ENCODE measurements at regions not wholly inside any gene's neighbourhood (a gene's known extent, or its start where the extent isn't known, plus 50 kb on each side); places are given as distances from the start of the nearest gene placed in this dataset.

DNA sequence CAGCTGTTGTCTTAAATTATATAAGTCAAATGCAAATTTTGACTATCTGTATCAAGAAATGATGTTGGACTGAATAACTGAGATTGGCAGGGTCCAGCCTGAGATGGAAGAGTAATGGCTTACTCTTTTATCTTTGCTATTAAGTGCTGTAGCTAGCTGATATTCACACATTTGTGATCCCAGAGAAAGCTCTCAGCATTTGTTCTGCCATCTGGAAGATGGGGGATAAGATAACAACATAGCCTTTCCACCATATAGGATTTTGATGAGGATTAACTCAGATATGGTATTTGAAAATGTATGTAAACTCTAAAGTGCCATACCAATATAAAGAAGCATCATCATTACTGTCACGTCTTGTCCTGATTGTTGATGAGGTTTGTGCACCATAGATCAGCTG lies 1063.2 kb upstream of the TENM4 start:
- H3K9ac ChIP-seq (ENCODE audit: low read length in 5 of 5) = no peak overlapping the region
- H3K4me1 ChIP-seq (ENCODE audit: control insufficient read depth in 5 of 5, insufficient read depth in 5 of 5, low read length in 5 of 5) = no peaks in the 10 kb centered on the region
- no peaks in the 10 kb centered on the region for H3K9me3 ChIP-seq (ENCODE audit: control insufficient read depth in 5 of 5, low read length in 5 of 5)
- no peak overlapping the region for H3K4me3 ChIP-seq (ENCODE audit: low read depth in 1 of 5, low read length in 5 of 5)
- H3K36me3 ChIP-seq (ENCODE audit: control insufficient read depth in 5 of 5, insufficient read depth in 5 of 5, low read length in 5 of 5) = no peaks in the 10 kb centered on the region
- H3K27ac ChIP-seq (ENCODE audit: low read depth, low read length) = no peak overlapping the region
- H3K27me3 ChIP-seq (ENCODE audit: control insufficient read depth in 5 of 5, insufficient read depth in 4 of 5, low read length in 5 of 5) = no peaks in the 10 kb centered on the region

DNA sequence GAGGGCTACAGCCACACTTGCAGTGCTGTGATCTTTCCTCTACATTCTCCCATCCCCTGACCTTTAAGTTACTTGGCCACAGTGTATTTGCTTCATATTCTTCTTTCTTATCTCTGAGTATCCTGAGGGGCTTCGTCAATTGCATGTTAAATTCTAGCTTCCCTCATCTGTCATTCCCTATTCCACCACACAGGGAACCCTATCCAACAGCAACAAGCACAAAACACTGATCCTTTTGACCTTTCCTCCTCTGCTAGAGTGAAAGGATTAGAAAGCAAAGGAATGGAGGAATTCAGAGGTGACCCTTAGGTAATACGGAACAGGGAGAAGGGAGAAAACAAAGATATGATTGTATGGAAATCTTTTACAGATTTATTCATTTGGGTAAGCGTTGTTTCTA lies 1061.7 kb upstream of the TENM4 start:
- no peaks in the 10 kb centered on the region for H3K27me3 ChIP-seq (ENCODE audit: control insufficient read depth in 5 of 5, insufficient read depth in 4 of 5, low read length in 5 of 5)
- no peak overlapping the region for H3K27ac ChIP-seq (ENCODE audit: low read depth, low read length)
- H3K4me3 ChIP-seq (ENCODE audit: low read depth in 1 of 5, low read length in 5 of 5) = no peak overlapping the region
- no peaks in the 10 kb centered on the region for H3K9me3 ChIP-seq (ENCODE audit: control insufficient read depth in 5 of 5, low read length in 5 of 5)
- H3K4me1 ChIP-seq (ENCODE audit: control insufficient read depth in 5 of 5, insufficient read depth in 5 of 5, low read length in 5 of 5) = no peaks in the 10 kb centered on the region
- H3K36me3 ChIP-seq (ENCODE audit: control insufficient read depth in 5 of 5, insufficient read depth in 5 of 5, low read length in 5 of 5) = no peaks in the 10 kb centered on the region
- no peak overlapping the region for H3K9ac ChIP-seq (ENCODE audit: low read length in 5 of 5)

DNA sequence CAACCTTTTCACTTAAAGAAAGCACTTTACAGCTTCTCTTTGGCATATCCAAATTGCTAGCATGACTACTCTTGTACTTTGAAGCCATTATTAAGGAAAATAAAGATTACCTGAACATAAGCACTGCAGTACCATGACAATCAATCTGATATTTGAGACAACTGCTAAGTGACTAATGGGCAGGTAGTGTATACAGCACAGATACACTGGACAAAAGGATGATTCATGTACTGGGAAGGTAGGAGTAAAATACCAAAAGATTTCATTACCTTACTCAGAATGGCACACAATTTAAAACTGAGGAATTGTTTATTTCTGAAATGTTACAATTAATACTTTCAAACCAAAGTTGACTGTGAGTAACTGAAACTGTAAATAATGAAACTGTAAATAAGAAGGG lies 1054.3 kb upstream of the TENM4 start:
- Histone ChIP-seq H3K36me3 (ENCODE audit: control insufficient read depth in 5 of 5, insufficient read depth in 5 of 5, low read length in 5 of 5) (no peaks in the 10 kb centered on the region), H3K4me1 (ENCODE audit: control insufficient read depth in 5 of 5, insufficient read depth in 5 of 5, low read length in 5 of 5) (no peaks in the 10 kb centered on the region), H3K27ac (ENCODE audit: low read depth, low read length) (no peak overlapping the region), H3K27me3 (ENCODE audit: control insufficient read depth in 5 of 5, insufficient read depth in 4 of 5, low read length in 5 of 5) (no peaks in the 10 kb centered on the region), H3K9ac (ENCODE audit: low read length in 5 of 5) (no peak overlapping the region), H3K4me3 (ENCODE audit: low read depth in 1 of 5, low read length in 5 of 5) (no peak overlapping the region), H3K9me3 (ENCODE audit: control insufficient read depth in 5 of 5, low read length in 5 of 5) (peaks cover 2 to 11% (median 5%) of the 10 kb centered on the region in 5 donors)

DNA sequence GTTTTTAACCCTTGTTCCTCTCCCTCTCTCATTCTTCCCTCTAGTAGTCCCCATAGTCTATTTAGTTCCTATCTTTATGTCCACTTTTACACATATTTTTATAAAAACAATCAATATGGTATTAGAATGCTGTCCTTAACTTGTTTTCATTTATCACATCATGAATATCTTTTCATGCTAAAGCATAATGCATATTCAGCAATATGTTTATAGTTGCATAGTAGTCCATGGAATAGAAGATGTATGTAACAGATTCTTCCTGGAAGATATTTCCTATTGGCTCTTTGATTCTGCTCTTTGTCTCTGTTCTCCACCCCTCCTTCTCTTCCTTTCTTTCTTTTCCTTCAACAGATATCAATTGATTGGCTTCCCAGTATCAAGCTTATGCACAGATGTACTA lies 1047.1 kb upstream of the TENM4 start:
- Histone ChIP-seq H3K27ac (ENCODE audit: low read depth, low read length) (no peak overlapping the region), H3K4me1 (ENCODE audit: control insufficient read depth in 5 of 5, insufficient read depth in 5 of 5, low read length in 5 of 5) (no peaks in the 10 kb centered on the region), H3K4me3 (ENCODE audit: low read depth in 1 of 5, low read length in 5 of 5) (no peak overlapping the region), H3K9ac (ENCODE audit: low read length in 5 of 5) (no peak overlapping the region), H3K9me3 (ENCODE audit: control insufficient read depth in 5 of 5, low read length in 5 of 5) (peaks cover 0 to 2% (median 0%) of the 10 kb centered on the region in 5 donors), H3K27me3 (ENCODE audit: control insufficient read depth in 5 of 5, insufficient read depth in 4 of 5, low read length in 5 of 5) (no peaks in the 10 kb centered on the region), H3K36me3 (ENCODE audit: control insufficient read depth in 5 of 5, insufficient read depth in 5 of 5, low read length in 5 of 5) (no peaks in the 10 kb centered on the region)

DNA sequence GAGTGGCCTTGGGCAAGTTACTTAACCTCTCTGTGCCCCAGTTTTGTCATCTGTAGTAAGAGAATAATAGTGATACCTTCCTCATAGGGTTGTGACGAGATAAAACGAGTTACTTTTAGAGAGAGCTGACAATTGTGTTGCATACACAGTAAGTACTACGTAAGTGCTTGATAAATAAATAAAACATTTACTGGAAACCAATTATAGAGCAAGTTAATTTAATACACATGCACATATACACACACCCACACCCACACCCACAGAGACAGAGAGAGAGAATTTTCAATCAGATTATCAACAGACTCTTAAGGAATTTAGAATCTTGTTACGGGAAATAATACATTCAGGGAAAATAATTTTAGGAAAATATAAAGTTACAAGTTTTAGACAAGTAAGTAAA lies 1045.8 kb upstream of the TENM4 start:
- Histone ChIP-seq H3K27me3 (ENCODE audit: control insufficient read depth in 5 of 5, insufficient read depth in 4 of 5, low read length in 5 of 5) (no peaks in the 10 kb centered on the region), H3K4me3 (ENCODE audit: low read depth in 1 of 5, low read length in 5 of 5) (no peak overlapping the region), H3K27ac (ENCODE audit: low read depth, low read length) (no peak overlapping the region), H3K4me1 (ENCODE audit: control insufficient read depth in 5 of 5, insufficient read depth in 5 of 5, low read length in 5 of 5) (no peaks in the 10 kb centered on the region), H3K9me3 (ENCODE audit: control insufficient read depth in 5 of 5, low read length in 5 of 5) (peaks cover 0 to 2% (median 0%) of the 10 kb centered on the region in 5 donors), H3K36me3 (ENCODE audit: control insufficient read depth in 5 of 5, insufficient read depth in 5 of 5, low read length in 5 of 5) (no peaks in the 10 kb centered on the region), H3K9ac (ENCODE audit: low read length in 5 of 5) (no peak overlapping the region)

DNA sequence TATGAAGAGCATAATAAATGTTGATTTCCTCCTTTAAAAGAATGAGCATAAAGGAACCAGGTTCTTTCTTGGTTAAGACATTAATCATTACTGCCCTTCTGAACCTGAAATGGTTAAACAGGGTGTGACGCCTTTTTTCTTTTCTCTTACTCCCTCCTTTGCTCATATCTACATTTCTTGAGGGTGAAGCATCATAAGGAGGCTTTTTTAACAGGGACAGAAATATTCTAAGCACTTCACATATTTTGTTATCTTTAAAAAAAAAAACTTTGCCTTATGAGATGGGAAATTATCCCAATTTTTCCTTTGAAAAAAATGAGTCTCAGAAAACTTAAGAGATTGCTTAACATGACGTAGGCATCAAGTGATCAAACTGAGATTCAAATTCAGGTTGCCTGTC lies 1036.3 kb upstream of the TENM4 start:
- Histone ChIP-seq H3K36me3 (ENCODE audit: control insufficient read depth in 5 of 5, insufficient read depth in 5 of 5, low read length in 5 of 5) (no peaks in the 10 kb centered on the region), H3K27ac (ENCODE audit: low read depth, low read length) (no peak overlapping the region), H3K4me1 (ENCODE audit: control insufficient read depth in 5 of 5, insufficient read depth in 5 of 5, low read length in 5 of 5) (no peaks in the 10 kb centered on the region), H3K9me3 (ENCODE audit: control insufficient read depth in 5 of 5, low read length in 5 of 5) (no peaks in the 10 kb centered on the region), H3K27me3 (ENCODE audit: control insufficient read depth in 5 of 5, insufficient read depth in 4 of 5, low read length in 5 of 5) (no peaks in the 10 kb centered on the region), H3K4me3 (ENCODE audit: low read depth in 1 of 5, low read length in 5 of 5) (no peak overlapping the region), H3K9ac (ENCODE audit: low read length in 5 of 5) (no peak overlapping the region)

DNA sequence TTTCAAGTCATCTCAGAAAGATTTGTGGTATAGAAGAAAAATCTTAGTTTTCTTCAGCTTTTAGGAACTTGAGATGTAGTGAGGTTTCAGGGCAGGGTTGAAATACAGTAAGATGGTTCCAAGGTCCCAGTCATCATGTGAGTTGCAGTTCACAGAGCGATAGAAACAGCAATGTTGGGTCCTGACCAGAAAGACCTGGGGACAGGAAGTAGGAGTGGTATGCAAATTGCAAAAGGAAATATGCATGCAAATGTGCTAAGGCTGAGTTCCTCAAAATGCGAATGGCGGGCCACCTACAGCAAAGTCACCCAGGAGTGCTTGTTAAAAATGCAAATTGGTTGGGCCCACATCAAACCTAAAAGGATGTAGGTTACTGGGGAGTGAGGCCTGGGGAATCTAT lies 1032.7 kb upstream of the TENM4 start:
- H3K36me3 ChIP-seq (ENCODE audit: control insufficient read depth in 5 of 5, insufficient read depth in 5 of 5, low read length in 5 of 5) = no peaks in the 10 kb centered on the region

DNA sequence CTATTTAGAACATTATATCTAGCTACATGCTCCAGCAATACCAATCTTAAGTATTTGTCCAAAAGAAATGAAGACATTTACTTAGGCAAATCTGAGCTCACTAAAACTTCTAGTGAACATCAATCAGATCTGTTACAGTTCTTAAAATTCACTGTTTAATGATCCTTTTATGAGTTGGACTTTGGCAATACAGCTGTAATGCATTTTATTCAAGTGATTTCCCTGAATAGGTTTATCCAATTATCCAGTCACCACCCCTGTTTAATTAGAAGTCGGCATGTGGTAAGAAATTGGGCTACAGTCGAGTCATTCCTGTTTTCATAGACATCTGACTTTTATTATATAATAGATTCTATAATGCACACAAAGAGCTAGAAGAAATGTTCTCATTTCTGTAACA lies 1029.0 kb upstream of the TENM4 start:
- no peak overlapping the region for H3K27ac ChIP-seq (ENCODE audit: low read depth, low read length)
- H3K9ac ChIP-seq (ENCODE audit: low read length in 5 of 5) = no peak overlapping the region
- no peaks in the 10 kb centered on the region for H3K4me1 ChIP-seq (ENCODE audit: control insufficient read depth in 5 of 5, insufficient read depth in 5 of 5, low read length in 5 of 5)
- no peak overlapping the region for H3K4me3 ChIP-seq (ENCODE audit: low read depth in 1 of 5, low read length in 5 of 5)
- no peaks in the 10 kb centered on the region for H3K36me3 ChIP-seq (ENCODE audit: control insufficient read depth in 5 of 5, insufficient read depth in 5 of 5, low read length in 5 of 5)
- H3K9me3 ChIP-seq (ENCODE audit: control insufficient read depth in 5 of 5, low read length in 5 of 5) = peaks cover 0 to 7% (median 0%) of the 10 kb centered on the region in 5 donors
- no peaks in the 10 kb centered on the region for H3K27me3 ChIP-seq (ENCODE audit: control insufficient read depth in 5 of 5, insufficient read depth in 4 of 5, low read length in 5 of 5)

More for the DNA sequence above, 1032.7 kb upstream of the TENM4 start:
- Histone ChIP-seq H3K4me1 (ENCODE audit: control insufficient read depth in 5 of 5, insufficient read depth in 5 of 5, low read length in 5 of 5) (no peaks in the 10 kb centered on the region), H3K27me3 (ENCODE audit: control insufficient read depth in 5 of 5, insufficient read depth in 4 of 5, low read length in 5 of 5) (no peaks in the 10 kb centered on the region), H3K9me3 (ENCODE audit: control insufficient read depth in 5 of 5, low read length in 5 of 5) (no peaks in the 10 kb centered on the region), H3K4me3 (ENCODE audit: low read depth in 1 of 5, low read length in 5 of 5) (no peak overlapping the region), H3K27ac (ENCODE audit: low read depth, low read length) (no peak overlapping the region), H3K9ac (ENCODE audit: low read length in 5 of 5) (no peak overlapping the region)

DNA sequence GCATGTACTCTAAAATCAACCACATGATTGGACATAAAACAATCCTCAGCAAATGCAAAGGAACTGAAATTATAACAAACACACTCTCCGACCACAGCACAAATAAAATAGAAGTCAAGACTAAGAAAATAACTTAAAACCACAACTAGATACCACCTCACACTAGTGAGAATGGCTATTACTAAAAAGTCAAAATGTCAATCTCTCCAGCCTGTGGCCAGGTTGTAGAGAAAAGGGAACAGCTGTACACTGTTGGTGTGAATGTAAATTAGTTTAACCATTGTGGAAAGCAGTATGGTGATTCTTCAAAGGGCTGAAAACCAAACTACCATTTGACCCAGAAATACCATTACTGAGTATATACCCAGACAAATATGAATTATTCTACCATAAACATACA lies 1025.7 kb upstream of the TENM4 start:
- peaks cover 0 to 7% (median 3%) of the 10 kb centered on the region in 5 donors for H3K9me3 ChIP-seq (ENCODE audit: control insufficient read depth in 5 of 5, low read length in 5 of 5)
- H3K9ac ChIP-seq (ENCODE audit: low read length in 5 of 5) = no peak overlapping the region
- H3K4me1 ChIP-seq (ENCODE audit: control insufficient read depth in 5 of 5, insufficient read depth in 5 of 5, low read length in 5 of 5) = no peaks in the 10 kb centered on the region
- no peak overlapping the region for H3K27ac ChIP-seq (ENCODE audit: low read depth, low read length)
- H3K27me3 ChIP-seq (ENCODE audit: control insufficient read depth in 5 of 5, insufficient read depth in 4 of 5, low read length in 5 of 5) = peaks cover 0 to 3% (median 0%) of the 10 kb centered on the region in 5 donors
- no peak overlapping the region for H3K4me3 ChIP-seq (ENCODE audit: low read depth in 1 of 5, low read length in 5 of 5)
- no peaks in the 10 kb centered on the region for H3K36me3 ChIP-seq (ENCODE audit: control insufficient read depth in 5 of 5, insufficient read depth in 5 of 5, low read length in 5 of 5)

DNA sequence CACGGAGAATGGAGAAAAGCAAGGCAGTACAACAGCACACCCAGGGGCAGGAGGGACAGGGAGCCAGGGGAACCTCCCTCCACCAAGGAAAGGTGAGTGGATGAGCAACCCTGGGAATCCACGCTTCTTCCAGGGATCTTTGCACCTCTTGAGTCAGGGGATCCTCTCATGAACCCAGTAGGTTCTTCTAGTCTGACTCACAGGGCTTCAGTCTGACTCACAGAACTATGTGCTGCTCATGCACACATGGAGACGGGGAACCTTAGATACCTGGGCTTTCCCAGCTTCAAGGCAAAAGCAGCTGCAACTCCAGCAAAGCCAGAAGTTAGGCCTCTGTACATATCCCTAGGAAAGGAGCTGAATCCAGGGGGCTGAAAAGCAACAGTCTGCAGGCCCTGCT lies 1021.4 kb upstream of the TENM4 start:
- Histone ChIP-seq H3K4me3 (ENCODE audit: low read depth in 1 of 5, low read length in 5 of 5) (no peak overlapping the region), H3K4me1 (ENCODE audit: control insufficient read depth in 5 of 5, insufficient read depth in 5 of 5, low read length in 5 of 5) (no peaks in the 10 kb centered on the region), H3K36me3 (ENCODE audit: control insufficient read depth in 5 of 5, insufficient read depth in 5 of 5, low read length in 5 of 5) (no peaks in the 10 kb centered on the region), H3K9me3 (ENCODE audit: control insufficient read depth in 5 of 5, low read length in 5 of 5) (peaks cover 0 to 7% (median 3%) of the 10 kb centered on the region in 5 donors), H3K27ac (ENCODE audit: low read depth, low read length) (no peak overlapping the region), H3K9ac (ENCODE audit: low read length in 5 of 5) (no peak overlapping the region), H3K27me3 (ENCODE audit: control insufficient read depth in 5 of 5, insufficient read depth in 4 of 5, low read length in 5 of 5) (peaks cover 0 to 3% (median 0%) of the 10 kb centered on the region in 5 donors)

DNA sequence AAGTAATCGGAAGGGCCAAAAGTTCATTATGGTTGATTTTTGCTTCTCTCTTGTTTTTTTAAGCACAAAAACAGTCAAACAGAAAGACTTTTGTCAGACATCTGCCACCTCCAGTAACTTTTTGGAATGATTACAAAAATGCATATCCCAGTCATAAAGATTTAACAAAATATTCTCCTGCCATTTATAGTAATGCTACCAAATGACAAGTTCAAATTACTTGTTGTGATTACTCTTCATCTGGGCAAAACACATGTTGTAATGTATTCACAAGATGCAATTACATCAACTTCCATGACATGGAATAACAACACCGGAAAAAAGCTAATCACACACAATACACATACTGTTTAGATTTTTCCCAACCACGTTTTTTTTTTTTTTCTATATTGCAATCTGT lies 1017.5 kb upstream of the TENM4 start:
- H3K27me3 ChIP-seq (ENCODE audit: control insufficient read depth in 5 of 5, insufficient read depth in 4 of 5, low read length in 5 of 5) = peaks cover 0 to 3% (median 0%) of the 10 kb centered on the region in 5 donors
- no peaks in the 10 kb centered on the region for H3K4me1 ChIP-seq (ENCODE audit: control insufficient read depth in 5 of 5, insufficient read depth in 5 of 5, low read length in 5 of 5)
- no peak overlapping the region for H3K27ac ChIP-seq (ENCODE audit: low read depth, low read length)
- H3K36me3 ChIP-seq (ENCODE audit: control insufficient read depth in 5 of 5, insufficient read depth in 5 of 5, low read length in 5 of 5) = no peaks in the 10 kb centered on the region
- no peak overlapping the region for H3K9ac ChIP-seq (ENCODE audit: low read length in 5 of 5)
- no peaks in the 10 kb centered on the region for H3K9me3 ChIP-seq (ENCODE audit: control insufficient read depth in 5 of 5, low read length in 5 of 5)
- H3K4me3 ChIP-seq (ENCODE audit: low read depth in 1 of 5, low read length in 5 of 5) = no peak overlapping the region

All from subcutaneous abdominal adipose tissue (tissue), 5 donors.